OCI-LY7 (cell line): ENCODE measurements at regions not wholly inside any gene's neighbourhood (a gene's known extent, or its start where the extent isn't known, plus 50 kb on each side); places are given as distances from the start of the nearest gene placed in this dataset.

Experiments used
- EZH2phosphoT487 ChIP-seq: fragments of 200-600 bp; sonication (generic); IDR thresholded peaks from 2 replicates; pipeline ENCODE4 v1.6.1; 2018; ENCODE audit warnings: low read depth, borderline replicate concordance, mild to moderate bottlenecking, mixed run types, antibody characterized with exemption, low read length, moderate library complexity, mixed read lengths
- TF ChIP-seq, protein P1 (sequence below): fragments of 200-600 bp; sonication (generic); conservative IDR thresholded peaks from 2 replicates; pipeline ENCODE4 v1.5.1; 2014; ENCODE audit warnings: mild to moderate bottlenecking, antibody characterized with exemption, low read length, moderate library complexity, mixed read lengths

DNA sequence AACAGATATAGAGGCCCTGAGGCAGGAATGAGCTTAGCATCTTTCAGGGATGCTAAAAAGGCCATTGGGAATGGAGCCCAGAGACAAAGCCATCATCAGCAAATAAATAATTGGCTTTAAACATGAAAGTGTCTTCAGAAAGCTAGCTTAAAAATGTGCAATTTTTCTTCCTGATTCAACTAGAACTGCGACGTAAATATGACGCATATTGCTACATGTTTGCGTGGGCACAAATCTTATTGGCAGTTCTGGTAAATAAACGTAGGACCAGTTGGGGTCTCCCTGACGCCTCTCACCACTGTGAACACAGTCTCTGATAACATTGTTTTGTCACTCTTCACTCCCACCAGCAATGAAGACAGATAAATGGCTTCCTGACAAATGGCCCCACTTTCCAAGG, 97.3 kb upstream of the SRD5A3 start:
- TF ChIP-seq, protein P1, sequence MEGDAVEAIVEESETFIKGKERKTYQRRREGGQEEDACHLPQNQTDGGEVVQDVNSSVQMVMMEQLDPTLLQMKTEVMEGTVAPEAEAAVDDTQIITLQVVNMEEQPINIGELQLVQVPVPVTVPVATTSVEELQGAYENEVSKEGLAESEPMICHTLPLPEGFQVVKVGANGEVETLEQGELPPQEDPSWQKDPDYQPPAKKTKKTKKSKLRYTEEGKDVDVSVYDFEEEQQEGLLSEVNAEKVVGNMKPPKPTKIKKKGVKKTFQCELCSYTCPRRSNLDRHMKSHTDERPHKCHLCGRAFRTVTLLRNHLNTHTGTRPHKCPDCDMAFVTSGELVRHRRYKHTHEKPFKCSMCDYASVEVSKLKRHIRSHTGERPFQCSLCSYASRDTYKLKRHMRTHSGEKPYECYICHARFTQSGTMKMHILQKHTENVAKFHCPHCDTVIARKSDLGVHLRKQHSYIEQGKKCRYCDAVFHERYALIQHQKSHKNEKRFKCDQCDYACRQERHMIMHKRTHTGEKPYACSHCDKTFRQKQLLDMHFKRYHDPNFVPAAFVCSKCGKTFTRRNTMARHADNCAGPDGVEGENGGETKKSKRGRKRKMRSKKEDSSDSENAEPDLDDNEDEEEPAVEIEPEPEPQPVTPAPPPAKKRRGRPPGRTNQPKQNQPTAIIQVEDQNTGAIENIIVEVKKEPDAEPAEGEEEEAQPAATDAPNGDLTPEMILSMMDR, result no peak
- no peak for TF ChIP-seq EZH2phosphoT487
